HCT116 (cell line): ENCODE measurements at regions not wholly inside any gene's neighbourhood (a gene's known extent, or its start where the extent isn't known, plus 50 kb on each side); places are given as distances from the start of the nearest gene placed in this dataset.

Experiments used
- ATAC-seq: fragments of 200-7000 bp; cut with Tn5 transposase; 2 replicates; pipeline ENCODE4 v1.9.1; 2020; ENCODE audit warnings: mild to moderate bottlenecking, moderate library complexity
- BruUV-seq: library from RNA; stranded (reverse); fragments of 400-500 nt; replicated peaks from 2 replicates; lab custom pipeline; 2021; lab: Mats Ljungman, UMichigan
- CTCF ChIA-PET: fragments of 300-600 bp; sonication (Branson Sonifier 250); formaldehyde crosslinking; loops from one replicate; lab custom pipeline; 2021; ENCODE audit warnings: antibody characterized with exemption; lab: Charles Lee
- POLR2A ChIA-PET: fragments of 300-600, 350-600 bp; sonication (Branson Sonifier 250); formaldehyde crosslinking; loops from one replicate; lab custom pipeline; 2021; ENCODE audit warnings: antibody characterized with exemption; lab: Charles Lee
- RAD21 ChIA-PET, 2 experiments: fragments of 300-600 bp; sonication (Branson Sonifier 250); formaldehyde crosslinking; loops; one replicate each; lab custom pipeline; 2023; ENCODE audit warnings: low total read pairs in 2 of 2; ENCODE audit not compliant: uncharacterized antibody in 2 of 2, unreplicated experiment in 2 of 2, low non-redundant PET in 1 of 2; lab: Charles Lee
- DNase-seq: peaks from one replicate; pipeline ENCODE4 v3.0.0-alpha.2; 2010; ENCODE audit warnings: low read depth, low spot score
- H2AFZ ChIP-seq: fragments of 200-600 bp; shearing (Covaris generic), sonication (generic); 2 replicates; pipeline ENCODE4 v1.6.1; 2017; ENCODE audit warnings: low read depth, mixed run types, mixed read lengths, antibody characterized with exemption, low read length; ENCODE audit not compliant: poor library complexity, severe bottlenecking
- H3K27ac ChIP-seq: 2 replicates; pipeline ENCODE4 v1.5.1; 2012; ENCODE audit warnings: low read depth, low read length
- H3K27me3 ChIP-seq: fragments of 200-600 bp; sonication (generic); 2 replicates; pipeline ENCODE4 v1.6.1; 2016; ENCODE audit warnings: mixed run types, low read length, mixed read lengths; ENCODE audit not compliant: insufficient read depth
- H3K36me3 ChIP-seq, 2 experiments: fragments of 200-500 bp in 1 of 2; fragments of 200-600 bp in 1 of 2; sonication (Bioruptor generic) in 1 of 2; sonication (generic) in 1 of 2; 2 replicates each; pipeline versions ENCODE4 v1.5.1 to v1.6.1; 2014 to 2016; ENCODE audit warnings: low read length in 2 of 2, inconsistent platforms in 1 of 2, mixed read lengths in 1 of 2, mixed run types in 1 of 2; ENCODE audit not compliant: insufficient read depth in 2 of 2, control insufficient read depth in 1 of 2
- H3K4me1 ChIP-seq, 2 experiments: fragments of 200-600 bp in 1 of 2; sonication (generic) in 1 of 2; 2 replicates each; pipeline versions ENCODE4 v1.5.1 to v1.6.1; 2012 to 2017; ENCODE audit warnings: low read length in 2 of 2, inconsistent platforms in 1 of 2, mild to moderate bottlenecking in 1 of 2, mixed read lengths in 1 of 2, mixed run types in 1 of 2, moderate library complexity in 1 of 2; ENCODE audit not compliant: insufficient read depth in 2 of 2, control insufficient read depth in 1 of 2
- H3K4me2 ChIP-seq: fragments of 200-600 bp; sonication (generic); 2 replicates; pipeline ENCODE4 v1.6.1; 2017; ENCODE audit warnings: mixed run types, low read length, mixed read lengths
- H3K4me3 ChIP-seq, 2 experiments: fragments of 200-600 bp in 1 of 2; sonication (generic) in 1 of 2; replicated peaks in 1 of 2; 2 replicates each; pipeline ENCODE4 v1.5.1; 2011 to 2016; ENCODE audit warnings: low read length in 2 of 2, control low read depth in 1 of 2, low read depth in 1 of 2, mild to moderate bottlenecking in 1 of 2, mixed read lengths in 1 of 2, mixed run types in 1 of 2
- H3K79me2 ChIP-seq: fragments of 200-600 bp; sonication (generic); 2 replicates; pipeline ENCODE4 v1.6.1; 2017; ENCODE audit warnings: mild to moderate bottlenecking, mixed run types, low read length, moderate library complexity, mixed read lengths; ENCODE audit not compliant: insufficient read depth
- H3K9ac ChIP-seq: fragments of 200-600 bp; sonication (generic); 2 replicates; pipeline ENCODE4 v1.6.1; 2016; ENCODE audit warnings: low read length, mixed read lengths
- H3K9me2 ChIP-seq: fragments of 200-600 bp; sonication (generic), shearing (Covaris generic); 2 replicates; pipeline ENCODE4 v1.6.1; 2017; ENCODE audit warnings: mixed run types, mild to moderate bottlenecking, moderate library complexity; ENCODE audit not compliant: insufficient read depth
- H3K9me3 ChIP-seq, 2 experiments: fragments of 200-500 bp in 1 of 2; fragments of 200-600 bp in 1 of 2; sonication (Bioruptor generic) in 1 of 2; sonication (generic) in 1 of 2; 2 replicates each; pipeline ENCODE4 v1.6.1; 2014 to 2017; ENCODE audit warnings: low read length in 2 of 2, mixed read lengths in 2 of 2, inconsistent platforms in 1 of 2, low read depth in 1 of 2, mild to moderate bottlenecking in 1 of 2, mixed run types in 1 of 2, moderate library complexity in 1 of 2; ENCODE audit not compliant: control insufficient read depth in 1 of 2, insufficient read depth in 1 of 2
- H4K20me1 ChIP-seq: fragments of 200-600 bp; sonication (generic), shearing (Covaris generic); 2 replicates; pipeline ENCODE4 v1.6.1; 2017; ENCODE audit warnings: mixed run types, mild to moderate bottlenecking, moderate library complexity; ENCODE audit not compliant: insufficient read depth
- CEBPB ChIP-seq: IDR thresholded peaks from 2 replicates; pipeline ENCODE4 v1.6.1; 2012; ENCODE audit warnings: low read depth
- CTCF ChIP-seq, 3 experiments: fragments of 200-600 bp in 1 of 3; sonication (generic) in 1 of 3; IDR thresholded peaks in 2 of 3; conservative IDR thresholded peaks in 1 of 3; 2 replicates each; pipeline ENCODE4 v1.5.1; 2012 to 2017; ENCODE audit warnings: low read depth in 2 of 3, low read length in 2 of 3, antibody characterized with exemption in 1 of 3, borderline replicate concordance in 1 of 3, control low read depth in 1 of 3, mild to moderate bottlenecking in 1 of 3, mixed read lengths in 1 of 3, mixed run types in 1 of 3, moderate library complexity in 1 of 3; ENCODE audit not compliant: insufficient read depth in 1 of 3
- EGR1 ChIP-seq: IDR thresholded peaks from 2 replicates; pipeline ENCODE4 v1.6.1; 2012; ENCODE audit warnings: low read depth
- FOSL1 ChIP-seq: IDR thresholded peaks from 2 replicates; pipeline ENCODE4 v1.6.1; 2012; ENCODE audit warnings: low read depth
- RAD21 ChIP-seq: IDR thresholded peaks from 2 replicates; pipeline ENCODE4 v1.6.1; 2012; ENCODE audit warnings: low read depth, mild to moderate bottlenecking
- SIN3A ChIP-seq: IDR thresholded peaks from 2 replicates; pipeline ENCODE4 v1.6.1; 2012; ENCODE audit warnings: low read depth
- SP1 ChIP-seq: IDR thresholded peaks from 2 replicates; pipeline ENCODE4 v1.6.1; 2012; ENCODE audit warnings: low read depth
- TCF7L2 ChIP-seq: IDR thresholded peaks from 2 replicates; pipeline ENCODE4 v1.7.0; 2011; ENCODE audit warnings: borderline replicate concordance, inconsistent platforms; ENCODE audit not compliant: insufficient read depth, insufficient read length; ENCODE audit errors: extremely low read depth
- YY1 ChIP-seq: IDR thresholded peaks from 2 replicates; pipeline ENCODE4 v1.6.1; 2011; ENCODE audit warnings: low read length, low read depth, moderate library complexity, mild to moderate bottlenecking; ENCODE audit not compliant: insufficient replicate concordance; ENCODE audit errors: extremely low read depth
- intact Hi-C: fragments of 100-400 bp; cut with micrococcal nuclease; formaldehyde crosslinking; loops from 2 replicates; pipeline ENCODE4 v1.10.0; 2022

DNA sequence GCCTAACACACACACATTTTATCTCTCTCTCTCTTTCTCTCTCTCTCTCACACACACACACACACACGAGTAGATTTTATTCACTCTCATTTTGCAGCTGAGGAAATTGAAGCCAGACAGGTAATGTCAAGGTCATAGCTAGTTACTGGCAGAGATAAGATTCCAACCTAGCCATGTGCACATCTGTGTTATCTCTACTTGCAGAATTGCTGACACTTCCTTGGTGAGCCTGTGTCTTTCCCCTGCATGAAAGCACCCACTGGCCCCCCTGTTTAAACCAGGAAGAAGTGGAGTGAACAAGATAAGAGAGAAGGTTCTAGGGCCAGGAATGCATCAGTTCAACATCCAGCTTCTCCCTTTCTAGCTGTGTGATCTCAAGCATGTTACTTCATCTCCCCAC lies 423.7 kb downstream of the TXNL1 start:
- no peak for ATAC-seq

DNA sequence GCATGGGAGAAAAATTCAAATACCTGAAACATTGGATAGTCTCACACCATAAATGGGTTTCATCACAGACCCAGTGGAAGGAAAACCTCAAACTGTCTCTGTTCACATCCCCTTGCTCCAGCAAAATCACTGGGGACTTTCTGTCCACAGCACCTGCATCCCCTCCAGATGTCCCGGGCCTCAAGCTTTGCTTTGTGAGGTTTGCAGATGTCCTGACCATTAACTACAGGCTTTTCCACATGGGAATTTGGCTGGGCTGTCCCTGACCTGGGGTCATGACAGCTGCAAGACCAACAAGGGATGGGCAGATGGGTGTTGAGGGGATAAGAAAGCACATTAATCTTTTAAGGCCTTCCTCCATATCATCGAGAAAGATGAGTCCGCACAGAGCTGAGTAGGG lies 427.9 kb downstream of the TXNL1 start:
- BruUV-seq: no TSS peak

More for the DNA sequence above, 423.7 kb downstream of the TXNL1 start:
- no peak for DNase-seq
- no peak overlapping the region for H2AFZ ChIP-seq
- H3K9me3 ChIP-seq: peaks cover 0 to 3% of the 10 kb centered on the region in 2 experiments; a peak in 2 of 4 replicates
- no peak overlapping the region for H3K9ac ChIP-seq
- no peak overlapping the region for H3K4me2 ChIP-seq
- no peaks in the 10 kb centered on the region for H3K27me3 ChIP-seq
- intact Hi-C loops: no loop called here
- no peaks in the 10 kb centered on the region for H3K36me3 ChIP-seq
- CTCF ChIA-PET: no interaction called here
- no peak overlapping the region for H3K27ac ChIP-seq
- no peaks in the 10 kb centered on the region for H4K20me1 ChIP-seq
- no peak overlapping the region for H3K4me3 ChIP-seq
- no peaks in the 10 kb centered on the region for H3K4me1 ChIP-seq
- no peaks in the 10 kb centered on the region for H3K9me2 ChIP-seq
- TF ChIP-seq SP1 (no peak), YY1 (no peak), RAD21 (no peak), EGR1 (no peak), SIN3A (no peak), CTCF (IDR thresholded peaks at IDR 0.05 in 2 of 3, conservative IDR thresholded peaks at IDR 0.05 in 1 of 3; ENCODE audit: borderline replicate concordance in 1 of 3, insufficient read depth in 1 of 3, low read depth in 2 of 3, low read length in 2 of 3) (no peak)
- H3K79me2 ChIP-seq: no peaks in the 10 kb centered on the region
- RAD21 ChIA-PET: no interaction called here
- POLR2A ChIA-PET: no interaction called here
- no TSS peak for BruUV-seq

More for the DNA sequence above, 427.9 kb downstream of the TXNL1 start:
- RAD21 ChIA-PET: no interaction called here
- Histone ChIP-seq H2AFZ (no peak overlapping the region), H3K9ac (no peak overlapping the region), H3K4me3 (no peak overlapping the region), H3K9me3 (peaks cover 3 to 12% of the 10 kb centered on the region in 2 experiments; a peak in 2 of 4 replicates), H3K27me3 (no peaks in the 10 kb centered on the region), H3K9me2 (no peaks in the 10 kb centered on the region), H4K20me1 (no peaks in the 10 kb centered on the region), H3K36me3 (no peaks in the 10 kb centered on the region), H3K4me2 (no peak overlapping the region), H3K79me2 (no peaks in the 10 kb centered on the region), H3K27ac (no peak overlapping the region), H3K4me1 (no peaks in the 10 kb centered on the region)
- intact Hi-C loops: no loop called here
- POLR2A ChIA-PET: no interaction called here
- TF ChIP-seq TCF7L2 (no peak), CEBPB (no peak), FOSL1 (no peak)
- ATAC-seq (no peak), DNase-seq (no peak)
- CTCF ChIA-PET: no interaction called here
